Left lung (tissue), 4 donors: ENCODE measurements at regions not wholly inside any gene's neighbourhood (a gene's known extent, or its start where the extent isn't known, plus 50 kb on each side); places are given as distances from the start of the nearest gene placed in this dataset.

Experiments
- ATAC-seq: fragments of 200-7000 bp; cut with Tn5 transposase; one replicate; pipeline ENCODE4 v1.9.1; 2020; ENCODE audit warnings: moderate library complexity
- DNase-seq, 4 donors: peaks; one replicate each; pipeline ENCODE4 v3.0.0-alpha.2; 2013 to 2020
- H3K27ac ChIP-seq, 2 donors: fragments of 200-600 bp; sonication (generic) in 1 of 2; one replicate each; pipeline versions ENCODE4 v1.5.0 to v1.8.0; 2020 to 2021
- H3K27me3 ChIP-seq, 2 donors: fragments of 200-600 bp; sonication (generic) in 1 of 2; one replicate each; pipeline versions ENCODE4 v1.5.0 to v1.8.0; 2020 to 2021
- H3K36me3 ChIP-seq, 2 donors: fragments of 200-600 bp; sonication (generic) in 1 of 2; one replicate each; pipeline versions ENCODE4 v1.5.0 to v1.8.0; 2020 to 2021
- H3K4me1 ChIP-seq, 2 donors: fragments of 200-600 bp; one replicate each; pipeline ENCODE4 v1.8.0; 2021
- H3K4me3 ChIP-seq, 2 donors: fragments of 200-600 bp; sonication (generic) in 1 of 2; one replicate each; pipeline versions ENCODE4 v1.5.0 to v1.8.0; 2020 to 2021; ENCODE audit warnings: mild to moderate bottlenecking in 1 of 2
- H3K9me3 ChIP-seq, 2 donors: fragments of 200-600 bp; sonication (generic) in 1 of 2; one replicate each; pipeline versions ENCODE4 v1.5.0 to v1.8.0; 2020 to 2021
- CTCF ChIP-seq, 2 donors: fragments of 200-600 bp; sonication (generic) in 1 of 2; IDR thresholded peaks; one replicate each; pipeline versions ENCODE4 v1.5.0 to v1.8.0; 2021; ENCODE audit warnings: antibody characterized with exemption in 2 of 2
- intact Hi-C, 2 donors: fragments of 100-400 bp; cut with DNase I; formaldehyde crosslinking; loops; one replicate each; pipeline versions ENCODE4 v1.11.2 to v1.14.2; 2022
- donor health status: DM: no; HTN: yes; CAD: no.
- donor health status: DM: no; HTN: no; CAD: no.

DNA sequence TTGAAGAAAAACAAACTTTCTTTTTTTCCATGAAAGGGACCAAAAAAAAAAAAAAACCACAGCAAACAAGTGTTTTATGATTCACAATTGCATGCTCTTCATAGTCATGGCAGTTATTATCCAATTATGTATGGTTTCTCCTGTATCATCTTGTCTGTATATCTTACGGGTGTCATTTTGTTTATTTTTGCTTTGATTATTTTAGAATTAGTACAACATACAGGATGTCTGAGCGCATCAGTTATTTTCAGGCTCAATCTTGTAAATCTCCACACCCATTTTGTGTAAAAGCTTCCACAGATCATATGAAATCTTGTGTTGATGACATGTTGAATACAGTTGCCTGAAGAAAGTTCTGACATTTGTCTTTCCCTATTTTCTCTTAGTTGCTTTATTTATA, 280.3 kb downstream of the KLF5 start:
- no peak for DNase-seq
- no peak overlapping the region for H3K27ac ChIP-seq
- intact Hi-C loops: no loop called here
- no peaks in the 10 kb centered on the region for H3K9me3 ChIP-seq
- no peak overlapping the region for H3K4me3 ChIP-seq
- no peaks in the 10 kb centered on the region for H3K4me1 ChIP-seq
- no peak for TF ChIP-seq CTCF (IDR thresholded peaks at IDR 0.05)
- H3K36me3 ChIP-seq: no peaks in the 10 kb centered on the region
- H3K27me3 ChIP-seq: no peaks in the 10 kb centered on the region
- ATAC-seq: no peak

- ATAC-seq (no peak), DNase-seq (peak in 1 of 4 donors; percentile 3)
- H3K4me3 ChIP-seq: no peak overlapping the region
- H3K9me3 ChIP-seq: no peaks in the 10 kb centered on the region
- H3K4me1 ChIP-seq: no peaks in the 10 kb centered on the region
- H3K27me3 ChIP-seq: no peaks in the 10 kb centered on the region
- no peak for TF ChIP-seq CTCF (IDR thresholded peaks at IDR 0.05)
- H3K27ac ChIP-seq: no peak overlapping the region
- no peaks in the 10 kb centered on the region for H3K36me3 ChIP-seq
- intact Hi-C loops: no loop called here
Measured at GRCh38 chr13:73338389-73338788, 279.6 kb downstream of the KLF5 start.

DNA sequence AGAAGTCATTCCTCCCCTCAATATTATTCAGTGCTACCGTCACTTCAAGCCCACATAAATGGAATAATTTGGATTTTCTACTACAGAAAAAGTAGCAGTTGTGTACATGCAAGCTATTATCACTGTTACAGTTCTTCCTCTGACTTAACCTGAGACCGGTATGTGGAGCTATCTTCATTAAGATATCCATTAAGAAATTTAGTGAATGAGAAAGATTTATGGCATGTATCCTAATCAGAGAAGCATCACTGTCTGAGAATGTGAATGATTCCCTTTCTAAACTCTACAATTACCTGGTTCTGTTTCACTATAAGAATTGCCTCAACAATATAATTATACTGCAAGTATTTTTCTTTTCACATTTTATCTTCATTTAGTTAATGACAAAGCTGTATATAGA, 278.7 kb downstream of the KLF5 start:
- TF ChIP-seq CTCF (IDR thresholded peaks at IDR 0.05): no peak
- Histone ChIP-seq H3K9me3 (no peaks in the 10 kb centered on the region), H3K4me1 (no peaks in the 10 kb centered on the region), H3K27ac (no peak overlapping the region), H3K4me3 (no peak overlapping the region), H3K36me3 (no peaks in the 10 kb centered on the region), H3K27me3 (no peaks in the 10 kb centered on the region)
- DNase-seq (no peak), ATAC-seq (no peak)
- intact Hi-C loops: no loop called here

DNA sequence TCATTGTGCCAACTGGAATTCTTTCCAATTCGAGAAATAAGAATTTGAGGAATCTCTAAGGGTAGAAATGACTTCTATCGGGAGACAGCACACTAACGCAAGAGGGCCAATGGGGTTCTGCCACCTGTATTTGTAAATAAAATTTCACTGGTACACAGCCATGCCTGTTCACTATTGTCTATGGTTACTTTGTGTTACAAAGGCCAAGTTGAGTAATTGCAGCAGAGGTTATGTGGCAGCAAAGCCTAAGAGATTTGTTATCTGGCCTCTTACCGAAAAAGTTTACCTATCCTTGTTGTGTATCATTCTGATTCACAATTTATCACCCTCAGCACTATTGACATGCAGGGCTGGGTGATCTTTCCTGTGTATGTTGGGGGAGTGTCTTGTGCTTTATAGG, 278.0 kb downstream of the KLF5 start:
- Histone ChIP-seq H3K36me3 (no peaks in the 10 kb centered on the region), H3K4me1 (no peaks in the 10 kb centered on the region), H3K9me3 (no peaks in the 10 kb centered on the region), H3K4me3 (no peak overlapping the region), H3K27ac (no peak overlapping the region), H3K27me3 (no peaks in the 10 kb centered on the region)
- ATAC-seq (no peak), DNase-seq (no peak)
- intact Hi-C loops: no loop called here
- TF ChIP-seq CTCF (IDR thresholded peaks at IDR 0.05): no peak

GRCh38 chr13:73335944-73336343, 277.1 kb downstream of the KLF5 start:
- no peaks in the 10 kb centered on the region for H3K36me3 ChIP-seq
- no peaks in the 10 kb centered on the region for H3K4me1 ChIP-seq
- no peak overlapping the region for H3K4me3 ChIP-seq
- no peaks in the 10 kb centered on the region for H3K27me3 ChIP-seq
- TF ChIP-seq CTCF (IDR thresholded peaks at IDR 0.05): no peak
- no peak overlapping the region for H3K27ac ChIP-seq
- intact Hi-C loops: no loop called here
- DNase-seq (no peak), ATAC-seq (no peak)
- H3K9me3 ChIP-seq: no peaks in the 10 kb centered on the region
